RWPE2 (cell line): ENCODE measurements at regions not wholly inside any gene's neighbourhood (a gene's known extent, or its start where the extent isn't known, plus 50 kb on each side); places are given as distances from the start of the nearest gene placed in this dataset.
A peak's percentile ranks its signal among the peaks of the same experiment; 100 is the strongest.

ENCODE experiments used
- ATAC-seq: fragments of 200-7000 bp; cut with Tn5 transposase; 3 replicates; pipeline ENCODE4 v1.9.1; 2021; ENCODE audit warnings: low read depth
- DNase-seq: peaks from one replicate; pipeline ENCODE4 v3.0.0-alpha.2; 2020; ENCODE audit warnings: low spot score
- H3K27ac ChIP-seq: fragments of 450-650 bp; 2 replicates; pipeline ENCODE4 v1.5.1; 2017; ENCODE audit warnings: mild to moderate bottlenecking; ENCODE audit not compliant: poor library complexity, severe bottlenecking
- H3K27me3 ChIP-seq: fragments of 250-450 bp; sonication (Bioruptor Pico); 2 replicates; pipeline ENCODE4 v1.5.1; 2021; ENCODE audit warnings: mild to moderate bottlenecking, moderate library complexity; ENCODE audit not compliant: insufficient read depth, poor library complexity, severe bottlenecking
- H3K36me3 ChIP-seq: fragments of 250-450 bp; sonication (Bioruptor Pico); 2 replicates; pipeline ENCODE4 v1.5.1; 2020; ENCODE audit warnings: low read depth, mild to moderate bottlenecking, moderate library complexity
- H3K4me1 ChIP-seq: fragments of 250-450 bp; sonication (Bioruptor Pico); 2 replicates; pipeline ENCODE4 v1.5.1; 2021; ENCODE audit warnings: mild to moderate bottlenecking, moderate library complexity; ENCODE audit not compliant: insufficient read depth, poor library complexity, severe bottlenecking
- H3K4me3 ChIP-seq: fragments of 250-450 bp; sonication (Bioruptor Pico); 2 replicates; pipeline ENCODE4 v1.5.1; 2021; ENCODE audit warnings: mild to moderate bottlenecking, moderate library complexity; ENCODE audit not compliant: severe bottlenecking
- H3K9me3 ChIP-seq: fragments of 250-450 bp; sonication (Bioruptor Pico); 2 replicates; pipeline ENCODE4 v1.5.1; 2021; ENCODE audit warnings: mild to moderate bottlenecking, moderate library complexity; ENCODE audit not compliant: severe bottlenecking
- TF ChIP-seq, protein P1 (sequence below): fragments of 450-650 bp; IDR thresholded peaks from one replicate; pipeline ENCODE4 v1.5.1; 2017; ENCODE audit warnings: mild to moderate bottlenecking, moderate library complexity; ENCODE audit not compliant: poor library complexity, severe bottlenecking

- TF ChIP-seq, protein P1, sequence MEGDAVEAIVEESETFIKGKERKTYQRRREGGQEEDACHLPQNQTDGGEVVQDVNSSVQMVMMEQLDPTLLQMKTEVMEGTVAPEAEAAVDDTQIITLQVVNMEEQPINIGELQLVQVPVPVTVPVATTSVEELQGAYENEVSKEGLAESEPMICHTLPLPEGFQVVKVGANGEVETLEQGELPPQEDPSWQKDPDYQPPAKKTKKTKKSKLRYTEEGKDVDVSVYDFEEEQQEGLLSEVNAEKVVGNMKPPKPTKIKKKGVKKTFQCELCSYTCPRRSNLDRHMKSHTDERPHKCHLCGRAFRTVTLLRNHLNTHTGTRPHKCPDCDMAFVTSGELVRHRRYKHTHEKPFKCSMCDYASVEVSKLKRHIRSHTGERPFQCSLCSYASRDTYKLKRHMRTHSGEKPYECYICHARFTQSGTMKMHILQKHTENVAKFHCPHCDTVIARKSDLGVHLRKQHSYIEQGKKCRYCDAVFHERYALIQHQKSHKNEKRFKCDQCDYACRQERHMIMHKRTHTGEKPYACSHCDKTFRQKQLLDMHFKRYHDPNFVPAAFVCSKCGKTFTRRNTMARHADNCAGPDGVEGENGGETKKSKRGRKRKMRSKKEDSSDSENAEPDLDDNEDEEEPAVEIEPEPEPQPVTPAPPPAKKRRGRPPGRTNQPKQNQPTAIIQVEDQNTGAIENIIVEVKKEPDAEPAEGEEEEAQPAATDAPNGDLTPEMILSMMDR: no peak
- Histone ChIP-seq H3K4me1 (peaks cover 3% of the 10 kb centered on the region), H3K27me3 (no peaks in the 10 kb centered on the region), H3K4me3 (no peak overlapping the region), H3K27ac (no peak overlapping the region), H3K9me3 (no peaks in the 10 kb centered on the region), H3K36me3 (no peaks in the 10 kb centered on the region)
- DNase-seq (no peak), ATAC-seq (no peak)
These were observed 414.0 kb upstream of the ACTBL2 start for GRCh38 chr5:57896576-57896975.

DNA sequence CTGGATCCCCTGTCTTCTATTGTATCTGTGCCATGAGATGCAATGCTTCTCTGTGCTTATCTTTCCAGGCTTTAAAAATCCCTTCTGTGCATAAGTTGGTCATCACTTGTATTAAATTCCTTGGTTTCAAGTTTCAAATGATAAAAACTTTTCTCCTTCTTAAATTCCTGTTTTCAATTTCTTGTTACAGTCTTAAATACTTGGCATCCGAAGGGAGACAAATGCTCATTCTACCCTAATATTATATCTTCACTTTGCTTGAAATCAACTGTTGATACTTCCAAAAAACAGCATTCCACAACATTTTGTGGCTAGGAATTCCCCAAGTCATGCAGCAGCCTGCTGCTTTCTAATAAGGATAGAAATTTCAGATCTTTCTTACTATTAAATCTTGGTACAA, 413.2 kb upstream of the ACTBL2 start:
- peaks cover 3% of the 10 kb centered on the region for H3K4me1 ChIP-seq
- no peak overlapping the region for H3K27ac ChIP-seq
- H3K9me3 ChIP-seq: no peaks in the 10 kb centered on the region
- TF ChIP-seq, protein P1: no peak
- no peak for DNase-seq
- H3K4me3 ChIP-seq: no peak overlapping the region
- ATAC-seq: no peak
- H3K27me3 ChIP-seq: no peaks in the 10 kb centered on the region
- H3K36me3 ChIP-seq: no peaks in the 10 kb centered on the region

GRCh38 chr5:57893926-57894325, 411.3 kb upstream of the ACTBL2 start:
- H3K27ac ChIP-seq: no peak overlapping the region
- ATAC-seq (no peak), DNase-seq (no peak)
- no peaks in the 10 kb centered on the region for H3K36me3 ChIP-seq
- no peak overlapping the region for H3K4me3 ChIP-seq
- TF ChIP-seq, protein P1: no peak
- H3K4me1 ChIP-seq: peaks cover 21% of the 10 kb centered on the region
- no peaks in the 10 kb centered on the region for H3K9me3 ChIP-seq
- H3K27me3 ChIP-seq: no peaks in the 10 kb centered on the region

DNA sequence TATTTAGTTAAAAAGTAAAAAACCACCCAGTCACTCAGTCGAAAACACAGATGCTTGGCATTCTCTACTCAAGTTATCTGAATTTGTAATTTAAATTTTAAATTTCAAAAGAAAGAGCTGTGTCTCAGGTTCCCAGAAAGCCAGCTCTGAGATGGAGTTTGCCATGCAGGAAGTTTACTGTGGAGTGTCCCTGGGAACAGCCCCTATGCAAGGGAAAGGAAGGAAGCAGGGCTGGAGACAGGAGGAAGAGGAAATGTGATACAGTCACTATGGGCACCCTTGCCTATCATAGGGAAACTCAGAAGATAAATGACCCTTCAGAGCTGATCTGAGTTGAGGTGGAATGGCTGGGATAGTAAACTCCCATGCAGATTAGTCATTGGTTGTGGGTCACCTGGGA, 408.8 kb upstream of the ACTBL2 start:
- DNase-seq (no peak), ATAC-seq (no peak)
- no peaks in the 10 kb centered on the region for H3K36me3 ChIP-seq
- no peak overlapping the region for H3K4me3 ChIP-seq
- H3K27ac ChIP-seq: no peak overlapping the region
- H3K9me3 ChIP-seq: no peaks in the 10 kb centered on the region
- peaks cover 33% of the 10 kb centered on the region for H3K4me1 ChIP-seq
- TF ChIP-seq, protein P1: no peak
- H3K27me3 ChIP-seq: no peaks in the 10 kb centered on the region

DNA sequence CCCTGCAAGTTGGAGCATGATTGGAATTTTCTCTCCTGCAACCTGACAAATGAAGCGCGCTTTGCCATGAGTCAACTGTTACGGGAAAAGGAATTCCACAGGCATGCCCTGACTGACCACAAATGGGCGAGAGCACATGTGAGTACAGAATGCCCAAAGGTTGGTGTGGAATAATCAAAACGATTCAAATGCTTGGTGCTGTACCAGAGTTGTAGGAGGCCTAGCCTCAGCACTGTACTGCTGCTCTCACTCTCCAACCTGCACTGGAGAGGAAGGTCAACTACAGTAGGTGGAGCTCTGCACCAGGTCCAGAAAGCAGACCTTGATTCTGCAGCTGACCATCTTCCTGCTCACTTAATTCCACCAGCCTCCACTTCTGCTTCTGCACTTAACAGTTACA, 406.9 kb upstream of the ACTBL2 start:
- Histone ChIP-seq H3K4me1 (peaks cover 31% of the 10 kb centered on the region), H3K36me3 (no peaks in the 10 kb centered on the region), H3K27ac (peak overlapping the region; percentile 82), H3K27me3 (no peaks in the 10 kb centered on the region), H3K4me3 (no peak overlapping the region), H3K9me3 (no peaks in the 10 kb centered on the region)
- ATAC-seq (peak; percentile 94), DNase-seq (peak; percentile 94)
- TF ChIP-seq, protein P1: peak; percentile 63
